Peyer's patch (tissue), 4 donors: ENCODE measurements at regions not wholly inside any gene's neighbourhood (a gene's known extent, or its start where the extent isn't known, plus 50 kb on each side); places are given as distances from the start of the nearest gene placed in this dataset.

ENCODE experiments used
- DNase-seq, 3 donors: peaks; one replicate each; pipeline ENCODE4 v3.0.0-alpha.2; 2017 to 2019
- H3K27ac ChIP-seq, 4 donors: fragments of 200-600 bp; sonication (generic); one replicate each; pipeline ENCODE4 v1.5.1; 2016 to 2019
- H3K27me3 ChIP-seq, 2 donors: fragments of 200-600 bp; sonication (generic); one replicate each; pipeline ENCODE4 v1.5.1; 2019
- H3K36me3 ChIP-seq, 3 donors: fragments of 200-600 bp; sonication (generic); one replicate each; pipeline ENCODE4 v1.5.1; 2016 to 2019
- H3K4me1 ChIP-seq, 4 donors: fragments of 200-600 bp; sonication (generic); one replicate each; pipeline ENCODE4 v1.5.1; 2016 to 2019
- H3K4me3 ChIP-seq, 4 donors: fragments of 200-600 bp; sonication (generic); 1 replicate in 3 of 4; 2 replicates in 1 of 4; pipeline ENCODE4 v1.5.1; 2016 to 2019; ENCODE audit warnings: mild to moderate bottlenecking in 1 of 4
- H3K9me3 ChIP-seq, 4 donors: fragments of 200-600 bp; sonication (generic); one replicate each; pipeline ENCODE4 v1.5.1; 2016 to 2019; ENCODE audit warnings: mild to moderate bottlenecking in 1 of 4
- POLR2A ChIP-seq, 2 donors: fragments of 450-650 bp; IDR thresholded peaks; one replicate each; pipeline ENCODE4 v1.5.1; 2017; ENCODE audit warnings: antibody characterized with exemption in 2 of 2, mild to moderate bottlenecking in 2 of 2, moderate library complexity in 2 of 2
- TF ChIP-seq, protein P1 (sequence below), 6 experiments: fragments of 450-650 bp in 4 of 6; fragments of 200-600 bp in 2 of 6; sonication (generic) in 1 of 6; IDR thresholded peaks; one replicate each; pipeline ENCODE4 v1.5.1; 2017 to 2019; ENCODE audit warnings: antibody characterized with exemption in 6 of 6, mild to moderate bottlenecking in 3 of 6, moderate library complexity in 1 of 6

DNA sequence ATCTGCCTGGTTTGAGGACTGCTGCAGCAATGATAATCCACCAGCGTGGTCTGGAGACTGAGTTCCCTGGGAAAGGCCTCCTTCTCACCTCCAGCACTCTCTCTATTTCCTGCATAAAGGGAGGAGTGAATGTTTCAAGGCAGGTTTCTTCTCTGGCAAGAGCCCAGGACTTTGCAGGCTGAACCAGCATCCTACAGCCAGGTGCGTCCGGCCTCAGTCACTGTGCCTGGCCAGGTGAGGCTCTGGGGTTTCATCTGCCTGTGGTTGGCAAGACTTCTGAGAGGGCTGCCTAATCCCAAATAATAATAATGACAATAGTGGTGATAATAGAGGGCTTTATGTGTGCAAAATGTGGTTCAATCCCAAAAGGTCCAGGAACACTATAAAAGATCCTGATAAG is 269.0 kb upstream of the TBC1D5 start:
- no peaks in the 10 kb centered on the region for H3K36me3 ChIP-seq
- TF ChIP-seq POLR2A (IDR thresholded peaks at IDR 0.05) = no peak
- TF ChIP-seq, protein P1, sequence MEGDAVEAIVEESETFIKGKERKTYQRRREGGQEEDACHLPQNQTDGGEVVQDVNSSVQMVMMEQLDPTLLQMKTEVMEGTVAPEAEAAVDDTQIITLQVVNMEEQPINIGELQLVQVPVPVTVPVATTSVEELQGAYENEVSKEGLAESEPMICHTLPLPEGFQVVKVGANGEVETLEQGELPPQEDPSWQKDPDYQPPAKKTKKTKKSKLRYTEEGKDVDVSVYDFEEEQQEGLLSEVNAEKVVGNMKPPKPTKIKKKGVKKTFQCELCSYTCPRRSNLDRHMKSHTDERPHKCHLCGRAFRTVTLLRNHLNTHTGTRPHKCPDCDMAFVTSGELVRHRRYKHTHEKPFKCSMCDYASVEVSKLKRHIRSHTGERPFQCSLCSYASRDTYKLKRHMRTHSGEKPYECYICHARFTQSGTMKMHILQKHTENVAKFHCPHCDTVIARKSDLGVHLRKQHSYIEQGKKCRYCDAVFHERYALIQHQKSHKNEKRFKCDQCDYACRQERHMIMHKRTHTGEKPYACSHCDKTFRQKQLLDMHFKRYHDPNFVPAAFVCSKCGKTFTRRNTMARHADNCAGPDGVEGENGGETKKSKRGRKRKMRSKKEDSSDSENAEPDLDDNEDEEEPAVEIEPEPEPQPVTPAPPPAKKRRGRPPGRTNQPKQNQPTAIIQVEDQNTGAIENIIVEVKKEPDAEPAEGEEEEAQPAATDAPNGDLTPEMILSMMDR (IDR thresholded peaks at IDR 0.05) = no peak
- no peaks in the 10 kb centered on the region for H3K9me3 ChIP-seq
- no peak for DNase-seq
- no peak overlapping the region for H3K27ac ChIP-seq
- H3K4me3 ChIP-seq = no peak overlapping the region
- no peaks in the 10 kb centered on the region for H3K4me1 ChIP-seq
- H3K27me3 ChIP-seq = no peaks in the 10 kb centered on the region

DNA sequence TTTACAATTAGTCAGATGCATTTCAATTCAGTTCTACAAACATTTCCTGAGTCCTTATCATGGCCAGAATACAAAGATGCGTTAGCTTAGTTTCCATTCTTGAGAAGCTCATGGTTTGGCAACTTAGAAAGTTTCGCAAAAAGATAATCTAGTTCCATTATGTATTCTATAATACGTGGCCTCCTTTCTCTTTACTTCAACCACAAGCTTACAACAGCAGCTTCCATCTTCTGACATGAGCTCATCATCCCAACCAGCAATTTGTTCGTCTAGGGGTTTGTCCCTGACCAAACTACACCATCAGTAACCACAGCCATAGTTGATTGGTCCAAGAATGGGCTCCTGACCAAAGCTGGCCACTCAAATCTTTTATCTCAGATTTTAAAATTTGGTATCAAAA is 267.6 kb upstream of the TBC1D5 start:
- Histone ChIP-seq H3K9me3 (no peaks in the 10 kb centered on the region), H3K27ac (no peak overlapping the region), H3K4me3 (no peak overlapping the region), H3K27me3 (no peaks in the 10 kb centered on the region), H3K36me3 (no peaks in the 10 kb centered on the region), H3K4me1 (no peaks in the 10 kb centered on the region)
- TF ChIP-seq, protein P1 (IDR thresholded peaks at IDR 0.05) = no peak
- no peak for TF ChIP-seq POLR2A (IDR thresholded peaks at IDR 0.05)
- no peak for DNase-seq

DNA sequence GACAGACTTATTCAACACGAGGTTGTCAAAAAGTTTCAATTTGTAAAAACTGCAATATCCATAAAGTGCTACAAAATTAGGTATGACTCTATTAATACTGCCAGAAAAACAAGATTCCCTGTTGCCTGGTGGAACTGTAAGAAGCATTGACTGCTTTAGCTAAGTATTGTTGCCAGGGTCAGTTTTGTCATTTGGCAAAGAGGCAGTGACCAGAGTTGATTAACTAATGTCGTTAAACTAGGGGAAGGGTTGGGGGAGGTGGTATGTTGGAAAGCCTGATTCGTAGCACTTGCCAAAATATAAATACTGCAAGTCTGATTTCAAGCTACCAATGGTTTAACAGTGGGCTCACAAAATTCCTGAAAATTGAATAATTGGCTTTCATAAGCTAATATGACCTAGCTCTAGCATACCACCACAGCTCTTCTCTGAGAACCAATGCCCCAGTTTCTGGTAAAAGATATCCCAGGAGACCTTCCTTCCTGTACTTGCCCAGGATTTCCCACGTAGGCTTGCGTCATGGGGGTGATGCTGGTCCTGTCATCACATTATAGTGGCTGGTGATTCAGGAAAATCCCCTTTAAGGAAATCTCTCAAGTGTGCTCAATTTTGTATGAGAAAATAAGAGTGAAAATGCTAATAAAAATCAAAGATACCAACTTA is 266.4 kb upstream of the TBC1D5 start:
- H3K36me3 ChIP-seq = no peaks in the 10 kb centered on the region
- TF ChIP-seq, protein P1 (IDR thresholded peaks at IDR 0.05) = no peak
- TF ChIP-seq POLR2A (IDR thresholded peaks at IDR 0.05) = no peak
- no peaks in the 10 kb centered on the region for H3K27me3 ChIP-seq
- no peak overlapping the region for H3K4me3 ChIP-seq
- no peak for DNase-seq
- H3K4me1 ChIP-seq = no peaks in the 10 kb centered on the region
- H3K9me3 ChIP-seq = no peaks in the 10 kb centered on the region
- H3K27ac ChIP-seq = no peak overlapping the region

DNA sequence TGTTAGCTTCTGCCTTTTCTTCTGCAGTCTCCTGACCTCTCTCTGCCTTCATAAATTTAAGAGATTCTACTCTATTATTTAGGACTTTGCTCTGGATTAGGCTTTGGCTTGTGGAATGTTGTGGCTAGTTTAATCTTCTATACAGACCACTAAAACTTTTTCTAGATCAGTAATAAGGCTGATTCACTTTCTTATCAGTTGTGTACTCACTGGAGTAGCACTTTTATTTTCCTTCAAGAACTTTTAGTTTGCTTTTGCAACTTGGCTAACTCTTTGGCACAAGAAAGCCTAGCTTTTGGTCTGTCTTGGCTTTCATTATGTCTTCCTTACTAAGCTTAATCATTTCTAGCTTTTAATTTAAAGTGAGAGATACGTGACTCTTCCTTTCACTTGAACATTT is 265.5 kb upstream of the TBC1D5 start:
- H3K27me3 ChIP-seq = no peaks in the 10 kb centered on the region
- H3K4me3 ChIP-seq = no peak overlapping the region
- no peak for DNase-seq
- TF ChIP-seq, protein P1 (IDR thresholded peaks at IDR 0.05) = no peak
- no peak for TF ChIP-seq POLR2A (IDR thresholded peaks at IDR 0.05)
- H3K36me3 ChIP-seq = no peaks in the 10 kb centered on the region
- no peaks in the 10 kb centered on the region for H3K9me3 ChIP-seq
- no peak overlapping the region for H3K27ac ChIP-seq
- no peaks in the 10 kb centered on the region for H3K4me1 ChIP-seq

DNA sequence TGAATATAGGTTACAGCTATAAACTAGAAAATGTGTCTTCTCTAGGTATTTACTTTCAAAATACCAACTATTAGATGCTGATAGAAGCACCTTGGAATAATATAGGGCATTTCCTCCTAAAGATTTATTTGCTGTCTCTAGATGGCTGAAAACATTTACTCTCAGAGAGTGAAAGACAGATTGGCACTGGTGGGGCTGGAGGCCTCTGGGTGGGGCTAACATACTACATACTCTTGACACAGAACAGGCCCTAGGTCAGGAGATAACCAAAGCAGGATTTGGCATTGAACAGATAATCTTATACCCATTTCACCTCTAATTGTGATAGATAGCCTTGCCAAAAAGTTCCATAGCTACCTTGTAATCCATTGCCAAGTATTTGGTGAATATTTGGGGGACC is 253.3 kb upstream of the TBC1D5 start:
- no peak overlapping the region for H3K27ac ChIP-seq
- no peaks in the 10 kb centered on the region for H3K4me1 ChIP-seq
- no peaks in the 10 kb centered on the region for H3K9me3 ChIP-seq
- no peak overlapping the region for H3K4me3 ChIP-seq
- TF ChIP-seq, protein P1 (IDR thresholded peaks at IDR 0.05) = no peak
- no peak for TF ChIP-seq POLR2A (IDR thresholded peaks at IDR 0.05)
- no peaks in the 10 kb centered on the region for H3K36me3 ChIP-seq
- no peak for DNase-seq
- H3K27me3 ChIP-seq = no peaks in the 10 kb centered on the region

DNA sequence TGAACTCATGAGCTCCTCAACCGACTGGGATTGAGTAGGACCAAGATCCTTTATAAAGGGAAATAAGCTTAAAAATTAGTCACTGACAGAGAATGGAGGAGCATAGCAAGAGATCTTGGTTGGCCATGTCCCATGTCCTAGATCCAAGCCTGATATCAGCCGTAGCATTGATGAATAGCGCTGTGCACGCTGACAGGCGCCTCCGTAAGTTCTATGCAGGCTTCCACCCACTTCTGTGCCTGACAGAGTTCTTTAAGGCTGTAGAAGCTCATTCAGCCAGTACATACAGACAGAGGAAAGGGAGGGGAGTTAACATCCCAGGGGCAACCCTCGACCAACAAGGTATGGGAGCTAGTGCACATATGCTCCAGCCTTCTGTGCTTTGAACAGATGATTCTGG is 251.7 kb upstream of the TBC1D5 start:
- Histone ChIP-seq H3K4me3 (no peak overlapping the region), H3K27ac (no peak overlapping the region), H3K36me3 (no peaks in the 10 kb centered on the region), H3K9me3 (no peaks in the 10 kb centered on the region), H3K4me1 (no peaks in the 10 kb centered on the region), H3K27me3 (no peaks in the 10 kb centered on the region)
- TF ChIP-seq POLR2A (IDR thresholded peaks at IDR 0.05) = no peak
- TF ChIP-seq, protein P1 (IDR thresholded peaks at IDR 0.05) = no peak
- no peak for DNase-seq
